Uterus (tissue), 3 donors: ENCODE measurements at regions not wholly inside any gene's neighbourhood (a gene's known extent, or its start where the extent isn't known, plus 50 kb on each side); places are given as distances from the start of the nearest gene placed in this dataset.

ENCODE experiments used
- DNase-seq, 2 donors: peaks; one replicate each; pipeline ENCODE4 v3.0.0-alpha.2; 2019 to 2020
- H3K27ac ChIP-seq, 2 donors: fragments of 200-600 bp; sonication (generic); 1 replicate in 1 of 2; 2 replicates in 1 of 2; pipeline ENCODE4 v1.5.1; 2016 to 2018
- H3K27me3 ChIP-seq, 2 donors: fragments of 200-600 bp; sonication (generic); one replicate each; pipeline ENCODE4 v1.5.1; 2018 to 2019; ENCODE audit warnings: control low read depth in 1 of 2
- H3K36me3 ChIP-seq, 2 donors: fragments of 200-600 bp; sonication (generic); one replicate each; pipeline ENCODE4 v1.5.1; 2019; ENCODE audit warnings: control low read depth in 1 of 2
- H3K4me1 ChIP-seq, 2 donors: fragments of 200-600 bp; sonication (generic); one replicate each; pipeline ENCODE4 v1.5.1; 2018 to 2019; ENCODE audit warnings: control low read depth in 1 of 2
- H3K4me3 ChIP-seq, 2 donors: fragments of 200-600 bp; sonication (generic); 1 replicate in 1 of 2; 2 replicates in 1 of 2; pipeline ENCODE4 v1.5.1; 2018 to 2019; ENCODE audit warnings: mild to moderate bottlenecking in 1 of 2
- H3K9me3 ChIP-seq, 2 donors: fragments of 200-600 bp; sonication (generic); one replicate each; pipeline ENCODE4 v1.5.1; 2019; ENCODE audit warnings: control low read depth in 1 of 2
- CTCF ChIP-seq, 4 experiments: fragments of 200-600 bp in 2 of 4; fragments of 450-650 bp in 2 of 4; sonication (generic) in 2 of 4; IDR thresholded peaks; one replicate each; pipeline ENCODE4 v1.5.1; 2016 to 2019; ENCODE audit warnings: antibody characterized with exemption in 4 of 4, mild to moderate bottlenecking in 2 of 4, moderate library complexity in 1 of 4
- POLR2A ChIP-seq, 2 donors: fragments of 450-650 bp; IDR thresholded peaks; one replicate each; pipeline ENCODE4 v1.6.1; 2016; ENCODE audit warnings: antibody characterized with exemption in 2 of 2, mild to moderate bottlenecking in 1 of 2, moderate library complexity in 1 of 2
- intact Hi-C: fragments of 100-400 bp; cut with DNase I; formaldehyde crosslinking; loops from one replicate; pipeline ENCODE4 v1.15.1; 2023; ENCODE audit warnings: low total_unique reads
- donor health status: DM: yes; HTN: yes; CAD: no.

- Histone ChIP-seq H3K27ac (no peak overlapping the region), H3K27me3 (no peaks in the 10 kb centered on the region), H3K9me3 (no peaks in the 10 kb centered on the region), H3K4me1 (no peaks in the 10 kb centered on the region), H3K36me3 (no peaks in the 10 kb centered on the region), H3K4me3 (no peak overlapping the region)
- no peak for DNase-seq
- intact Hi-C loops: no loop called here
- TF ChIP-seq POLR2A (IDR thresholded peaks at IDR 0.05) (no peak), CTCF (IDR thresholded peaks at IDR 0.05) (no peak)
Observed at GRCh38 chr5:2204366-2205184, 321.9 kb upstream of the IRX4 start.

GRCh38 chr5:2203774-2204173 lies 321.0 kb upstream of the IRX4 start:
- DNase-seq: no peak
- H3K36me3 ChIP-seq: no peaks in the 10 kb centered on the region
- TF ChIP-seq CTCF (IDR thresholded peaks at IDR 0.05) (no peak), POLR2A (IDR thresholded peaks at IDR 0.05) (no peak)
- H3K4me1 ChIP-seq: no peaks in the 10 kb centered on the region
- no peaks in the 10 kb centered on the region for H3K27me3 ChIP-seq
- no peaks in the 10 kb centered on the region for H3K9me3 ChIP-seq
- no peak overlapping the region for H3K27ac ChIP-seq
- H3K4me3 ChIP-seq: no peak overlapping the region
- intact Hi-C loops: no loop called here

DNA sequence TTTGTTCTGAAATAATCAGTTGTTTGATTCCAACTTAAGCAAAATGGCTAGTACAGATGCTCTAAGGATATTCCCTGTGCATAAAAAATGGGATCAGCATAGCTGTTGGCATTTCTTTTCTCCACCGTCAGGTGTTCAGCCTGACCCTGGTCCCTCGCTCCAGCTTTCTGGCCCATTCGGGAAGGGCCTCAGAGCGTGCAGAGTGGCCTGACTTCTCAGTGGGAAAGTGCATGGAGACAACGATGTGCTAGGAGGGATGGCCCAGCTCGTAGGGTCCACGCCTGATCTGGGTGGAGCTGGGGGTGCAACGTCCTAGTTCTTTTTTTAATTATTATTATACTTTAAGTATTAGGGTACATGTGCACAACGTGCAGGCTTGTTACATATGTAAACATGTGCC lies 319.1 kb upstream of the IRX4 start:
- Histone ChIP-seq H3K4me1 (no peaks in the 10 kb centered on the region), H3K9me3 (no peaks in the 10 kb centered on the region), H3K4me3 (no peak overlapping the region), H3K27me3 (peaks cover 0 to 5% of the 10 kb centered on the region in 2 donors), H3K27ac (no peak overlapping the region), H3K36me3 (no peaks in the 10 kb centered on the region)
- intact Hi-C loops: no loop called here
- no peak for DNase-seq
- TF ChIP-seq CTCF (IDR thresholded peaks at IDR 0.05): no peak
- TF ChIP-seq POLR2A (IDR thresholded peaks at IDR 0.05): no peak

DNA sequence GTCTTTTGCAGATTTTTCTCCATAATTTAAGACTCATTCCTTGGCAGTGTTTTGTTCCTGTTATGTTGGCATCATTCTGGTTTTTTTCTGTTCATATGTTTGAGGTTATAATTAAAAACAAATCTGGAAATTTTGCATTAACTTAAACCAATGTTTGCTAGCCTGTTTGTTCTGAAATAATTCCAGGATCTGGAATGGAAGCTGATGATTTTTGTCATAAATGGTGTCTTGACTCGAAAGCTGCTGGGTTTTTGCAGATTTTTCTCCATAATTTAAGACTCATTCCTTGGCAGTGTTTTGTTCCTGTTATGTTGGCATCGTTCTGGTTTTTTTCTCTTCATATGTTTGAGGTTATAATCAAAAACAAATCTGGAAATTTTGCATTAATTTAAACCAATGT lies 318.7 kb upstream of the IRX4 start:
- Histone ChIP-seq H3K9me3 (no peaks in the 10 kb centered on the region), H3K27ac (no peak overlapping the region), H3K27me3 (peaks cover 0 to 5% of the 10 kb centered on the region in 2 donors), H3K4me1 (no peaks in the 10 kb centered on the region), H3K36me3 (no peaks in the 10 kb centered on the region), H3K4me3 (no peak overlapping the region)
- TF ChIP-seq CTCF (IDR thresholded peaks at IDR 0.05): no peak
- intact Hi-C loops: no loop called here
- no peak for DNase-seq

DNA sequence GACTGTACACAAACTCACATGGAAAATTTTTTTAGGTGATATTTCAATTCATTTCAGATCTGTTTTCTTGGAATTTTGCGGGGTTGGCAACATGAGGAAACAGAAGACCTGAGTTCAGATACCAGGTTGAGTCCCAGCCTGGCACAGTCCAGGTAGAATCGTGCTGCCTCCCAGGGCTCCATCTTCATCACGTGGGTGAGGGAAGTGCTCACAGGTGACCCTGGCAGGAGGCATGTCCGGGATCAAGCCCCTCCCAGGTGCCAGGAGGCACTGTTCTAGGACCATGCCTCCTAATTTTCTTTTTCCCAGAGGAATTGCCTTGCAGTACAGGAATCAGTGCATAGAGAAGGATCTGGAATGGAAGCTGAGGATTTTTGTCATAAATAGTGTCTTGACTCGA lies 318.3 kb upstream of the IRX4 start:
- TF ChIP-seq POLR2A (IDR thresholded peaks at IDR 0.05): no peak
- no peak for TF ChIP-seq CTCF (IDR thresholded peaks at IDR 0.05)
- DNase-seq: no peak
- Histone ChIP-seq H3K4me3 (no peak overlapping the region), H3K27me3 (peaks cover 0 to 5% of the 10 kb centered on the region in 2 donors), H3K4me1 (no peaks in the 10 kb centered on the region), H3K36me3 (no peaks in the 10 kb centered on the region), H3K27ac (no peak overlapping the region), H3K9me3 (no peaks in the 10 kb centered on the region)
- intact Hi-C loops: no loop called here
